ENCODE measurements at regions not wholly inside any gene's neighbourhood (a gene's known extent, or its start where the extent isn't known, plus 50 kb on each side); places are given as distances from the start of the nearest gene placed in this dataset.
"Not testable (repeated sequence)": the region's sequence is repeated elsewhere in the genome, so short reads cannot be mapped to it uniquely, and the experiment has no call there.

DNA sequence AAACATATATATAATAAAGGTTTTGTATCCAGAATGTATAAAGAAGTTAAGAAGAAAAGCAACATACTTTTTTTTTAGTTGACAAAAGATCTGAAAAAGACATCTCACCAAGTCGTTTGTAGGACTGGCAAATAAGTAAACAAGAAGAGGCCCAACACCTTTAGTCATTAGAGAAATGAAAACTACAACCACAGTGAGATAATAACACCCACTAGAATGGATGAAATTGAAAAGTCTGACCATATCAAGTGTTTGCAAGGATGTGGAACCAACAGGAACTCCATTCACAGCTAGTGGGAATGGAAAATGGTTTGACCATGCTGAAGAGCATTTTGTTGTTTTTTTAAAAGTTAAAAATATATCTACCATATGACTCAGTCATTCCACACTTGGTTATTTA lies 54.0 kb upstream of the PLGLB2 start:
- TF ChIP-seq, protein P1, sequence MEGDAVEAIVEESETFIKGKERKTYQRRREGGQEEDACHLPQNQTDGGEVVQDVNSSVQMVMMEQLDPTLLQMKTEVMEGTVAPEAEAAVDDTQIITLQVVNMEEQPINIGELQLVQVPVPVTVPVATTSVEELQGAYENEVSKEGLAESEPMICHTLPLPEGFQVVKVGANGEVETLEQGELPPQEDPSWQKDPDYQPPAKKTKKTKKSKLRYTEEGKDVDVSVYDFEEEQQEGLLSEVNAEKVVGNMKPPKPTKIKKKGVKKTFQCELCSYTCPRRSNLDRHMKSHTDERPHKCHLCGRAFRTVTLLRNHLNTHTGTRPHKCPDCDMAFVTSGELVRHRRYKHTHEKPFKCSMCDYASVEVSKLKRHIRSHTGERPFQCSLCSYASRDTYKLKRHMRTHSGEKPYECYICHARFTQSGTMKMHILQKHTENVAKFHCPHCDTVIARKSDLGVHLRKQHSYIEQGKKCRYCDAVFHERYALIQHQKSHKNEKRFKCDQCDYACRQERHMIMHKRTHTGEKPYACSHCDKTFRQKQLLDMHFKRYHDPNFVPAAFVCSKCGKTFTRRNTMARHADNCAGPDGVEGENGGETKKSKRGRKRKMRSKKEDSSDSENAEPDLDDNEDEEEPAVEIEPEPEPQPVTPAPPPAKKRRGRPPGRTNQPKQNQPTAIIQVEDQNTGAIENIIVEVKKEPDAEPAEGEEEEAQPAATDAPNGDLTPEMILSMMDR (IDR thresholded peaks at IDR 0.05 in 4 of 5, conservative IDR thresholded peaks at IDR 0.05 in 1 of 5), result not testable (repeated sequence)
- TF ChIP-seq POLR2A (IDR thresholded peaks at IDR 0.05), result not testable (repeated sequence)
